Astrocyte of the spinal cord (primary cell): ENCODE measurements at regions not wholly inside any gene's neighbourhood (a gene's known extent, or its start where the extent isn't known, plus 50 kb on each side); places are given as distances from the start of the nearest gene placed in this dataset.

Source experiments
- DNase-seq: peaks from one replicate; pipeline ENCODE4 v3.0.0; 2011; ENCODE audit warnings: low read depth, low spot score
- H3K4me3 ChIP-seq: 2 replicates; pipeline ENCODE4 v1.5.1; 2011; ENCODE audit warnings: low read depth, mild to moderate bottlenecking, low read length, moderate library complexity
- CTCF ChIP-seq: IDR thresholded peaks from 2 replicates; pipeline ENCODE4 v1.5.1; 2012; ENCODE audit warnings: low read depth, mild to moderate bottlenecking, low read length, inconsistent platforms
- in situ Hi-C: cut with HindIII; loops from 2 replicates; pipeline ENCODE4 v1.10.0; 2017; ENCODE audit warnings: low sequenced_read_pairs

- no peak overlapping the region for H3K4me3 ChIP-seq
- DNase-seq: no peak
- in situ Hi-C loops: no loop called here
- no peak for TF ChIP-seq CTCF
Observed at GRCh38 chr6:169385237-169385880, 131.7 kb upstream of the THBS2 start.

- no peak overlapping the region for H3K4me3 ChIP-seq
- TF ChIP-seq CTCF: no peak
- in situ Hi-C loops: no loop called here
- DNase-seq: no peak
Observed at GRCh38 chr6:169384291-169384690, 130.6 kb upstream of the THBS2 start.

GRCh38 chr6:169383265-169383664 is 129.6 kb upstream of the THBS2 start:
- in situ Hi-C loops: no loop called here
- no peak for TF ChIP-seq CTCF
- H3K4me3 ChIP-seq: no peak overlapping the region
- DNase-seq: no peak

- in situ Hi-C loops: no loop called here
- no peak for TF ChIP-seq CTCF
- no peak for DNase-seq
Observed at GRCh38 chr6:169382735-169383134, 129.1 kb upstream of the THBS2 start.

GRCh38 chr6:169381988-169382387 is 128.3 kb upstream of the THBS2 start:
- TF ChIP-seq CTCF: no peak
- H3K4me3 ChIP-seq: no peak overlapping the region
- in situ Hi-C loops: no loop called here
- DNase-seq: no peak

More at GRCh38 chr6:169382735-169383134, 129.1 kb upstream of the THBS2 start:
- no peak overlapping the region for H3K4me3 ChIP-seq

- in situ Hi-C loops: no loop called here
- TF ChIP-seq CTCF: no peak
- no peak overlapping the region for H3K4me3 ChIP-seq
- DNase-seq: no peak
Observed at GRCh38 chr6:169380493-169380892, 126.8 kb upstream of the THBS2 start.

GRCh38 chr6:169379495-169380070 is 125.9 kb upstream of the THBS2 start:
- in situ Hi-C loops: no loop called here
- H3K4me3 ChIP-seq: no peak overlapping the region
- no peak for DNase-seq
- no peak for TF ChIP-seq CTCF
